SK-N-SH treated with all-trans-retinoic acid at 6 μM for 48 hours (cell line): ENCODE measurements at regions not wholly inside any gene's neighbourhood (a gene's known extent, or its start where the extent isn't known, plus 50 kb on each side); places are given as distances from the start of the nearest gene placed in this dataset.

Experiments
- BACH2 ChIP-seq: fragments of 250-450 bp; sonication (Bioruptor Pico); IDR thresholded peaks from 2 replicates; pipeline ENCODE4 v1.9.0; 2021; ENCODE audit warnings: mild to moderate bottlenecking, borderline replicate concordance
- CREB5 ChIP-seq: fragments of 250-450 bp; sonication (Bioruptor Pico); IDR thresholded peaks from 2 replicates; pipeline ENCODE4 v1.5.1; 2020; ENCODE audit warnings: low read depth, mild to moderate bottlenecking, moderate library complexity
- CSRNP3 ChIP-seq: fragments of 250-450 bp; sonication (Bioruptor Pico); IDR thresholded peaks from 2 replicates; pipeline ENCODE4 v1.5.1; 2021; ENCODE audit warnings: mild to moderate bottlenecking, moderate library complexity
- PATZ1 ChIP-seq: fragments of 250-450 bp; sonication (Bioruptor Pico); IDR thresholded peaks from 2 replicates; pipeline ENCODE4 v1.8.0; 2020; ENCODE audit warnings: mild to moderate bottlenecking, moderate library complexity, borderline replicate concordance
- SNAI2 ChIP-seq: fragments of 250-450 bp; sonication (Bioruptor Pico); IDR thresholded peaks from 2 replicates; pipeline ENCODE4 v1.5.0; 2020; ENCODE audit warnings: mild to moderate bottlenecking, moderate library complexity
- TSHZ2 ChIP-seq: fragments of 250-450 bp; sonication (Bioruptor Pico); IDR thresholded peaks from 2 replicates; pipeline ENCODE4 v1.5.0; 2020; ENCODE audit warnings: mild to moderate bottlenecking, moderate library complexity
- ZFP30 ChIP-seq: fragments of 450-650 bp; formaldehyde crosslinking; IDR thresholded peaks from 2 replicates; pipeline ENCODE4 v1.5.0; 2022; ENCODE audit warnings: mild to moderate bottlenecking, moderate library complexity

- TF ChIP-seq SNAI2 (no peak), TSHZ2 (CRISPR knock-in tag) (no peak), CSRNP3 (no peak), CREB5 (CRISPR knock-in tag) (no peak), PATZ1 (CRISPR knock-in tag) (no peak), BACH2 (CRISPR knock-in tag) (no peak), ZFP30 (no peak)
These were observed 142.0 kb upstream of the ZNF217 start for GRCh38 chr20:53735536-53736050.
